Effector memory CD8-positive, alpha-beta T cell (primary cell): ENCODE measurements at regions not wholly inside any gene's neighbourhood (a gene's known extent, or its start where the extent isn't known, plus 50 kb on each side); places are given as distances from the start of the nearest gene placed in this dataset.
A peak's percentile ranks its signal among the peaks of the same experiment; 100 is the strongest.

Experiments used
- ATAC-seq: fragments of 150-1000 bp; cut with Tn5 transposase; replicated peaks from 2 replicates; pipeline ENCODE4 v1.10.0; 2021; ENCODE audit warnings: mild to moderate bottlenecking, moderate library complexity
- DNase-seq, 3 experiments: peaks; one replicate each; pipeline ENCODE4 v3.0.0; 2021
- H3K27ac Mint-ChIP-seq, 2 donors: one replicate each; pipeline ENCODE4 v1.8.0; 2022; ENCODE audit warnings: mild to moderate bottlenecking in 2 of 2, mixed read lengths in 2 of 2, moderate library complexity in 2 of 2
- H3K27me3 Mint-ChIP-seq, 2 donors: one replicate each; pipeline ENCODE4 v1.8.0; 2022; ENCODE audit warnings: mixed read lengths in 2 of 2
- H3K36me3 Mint-ChIP-seq: one replicate; pipeline ENCODE4 v1.8.0; 2022; ENCODE audit warnings: mild to moderate bottlenecking, moderate library complexity, mixed read lengths; ENCODE audit not compliant: insufficient read depth
- H3K4me1 Mint-ChIP-seq, 2 donors: one replicate each; pipeline ENCODE4 v1.8.0; 2022; ENCODE audit warnings: low read depth in 2 of 2, mixed read lengths in 2 of 2
- H3K4me3 Mint-ChIP-seq, 2 donors: one replicate each; pipeline ENCODE4 v1.8.0; 2022; ENCODE audit warnings: mild to moderate bottlenecking in 2 of 2, mixed read lengths in 2 of 2, moderate library complexity in 2 of 2
- H3K9me3 Mint-ChIP-seq, 2 donors: one replicate each; pipeline ENCODE4 v1.8.0; 2022; ENCODE audit warnings: mixed read lengths in 2 of 2

- Mint-ChIP-seq H3K36me3 (peaks cover 2% of the 10 kb centered on the region), H3K27ac (no peak overlapping the region), H3K9me3 (no peaks in the 10 kb centered on the region), H3K4me1 (peaks cover 8 to 10% of the 10 kb centered on the region in 2 donors), H3K4me3 (no peak overlapping the region), H3K27me3 (no peaks in the 10 kb centered on the region)
- no peak for DNase-seq
- ATAC-seq = no peak
Measured at GRCh38 chr10:4058514-4059029, 273.6 kb upstream of the KLF6 start.

- H3K27me3 Mint-ChIP-seq = no peaks in the 10 kb centered on the region
- H3K4me1 Mint-ChIP-seq = peaks cover 8 to 10% of the 10 kb centered on the region in 2 donors
- ATAC-seq = no peak
- peaks cover 2% of the 10 kb centered on the region for H3K36me3 Mint-ChIP-seq
- H3K9me3 Mint-ChIP-seq = no peaks in the 10 kb centered on the region
- no peak for DNase-seq
- no peak overlapping the region for H3K4me3 Mint-ChIP-seq
- no peak overlapping the region for H3K27ac Mint-ChIP-seq
Measured at GRCh38 chr10:4057725-4058513, 272.9 kb upstream of the KLF6 start.

DNA sequence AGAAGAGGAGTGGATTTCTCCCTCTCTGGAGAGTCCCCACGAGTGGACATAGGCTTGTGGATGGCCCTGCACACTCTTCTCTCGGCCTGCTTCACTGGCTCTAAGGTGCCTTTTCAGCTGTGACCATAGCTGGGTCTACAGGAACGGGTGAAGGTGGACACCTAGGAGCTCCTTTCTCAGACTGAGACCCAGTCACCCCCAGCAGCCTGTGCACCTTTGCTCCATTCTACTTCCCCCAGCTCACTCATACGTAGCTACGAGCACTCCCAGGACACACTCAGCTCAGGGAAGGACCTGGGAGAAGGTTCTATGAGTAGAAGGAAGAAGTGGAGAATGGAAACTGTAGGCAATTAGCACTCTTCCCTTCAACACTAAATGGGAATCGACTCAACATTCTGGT, 272.0 kb upstream of the KLF6 start:
- Mint-ChIP-seq H3K4me1 (peaks cover 8 to 10% of the 10 kb centered on the region in 2 donors), H3K27me3 (no peaks in the 10 kb centered on the region), H3K27ac (no peak overlapping the region), H3K4me3 (no peak overlapping the region), H3K36me3 (no peaks in the 10 kb centered on the region), H3K9me3 (no peaks in the 10 kb centered on the region)
- DNase-seq (no peak), ATAC-seq (no peak)

DNA sequence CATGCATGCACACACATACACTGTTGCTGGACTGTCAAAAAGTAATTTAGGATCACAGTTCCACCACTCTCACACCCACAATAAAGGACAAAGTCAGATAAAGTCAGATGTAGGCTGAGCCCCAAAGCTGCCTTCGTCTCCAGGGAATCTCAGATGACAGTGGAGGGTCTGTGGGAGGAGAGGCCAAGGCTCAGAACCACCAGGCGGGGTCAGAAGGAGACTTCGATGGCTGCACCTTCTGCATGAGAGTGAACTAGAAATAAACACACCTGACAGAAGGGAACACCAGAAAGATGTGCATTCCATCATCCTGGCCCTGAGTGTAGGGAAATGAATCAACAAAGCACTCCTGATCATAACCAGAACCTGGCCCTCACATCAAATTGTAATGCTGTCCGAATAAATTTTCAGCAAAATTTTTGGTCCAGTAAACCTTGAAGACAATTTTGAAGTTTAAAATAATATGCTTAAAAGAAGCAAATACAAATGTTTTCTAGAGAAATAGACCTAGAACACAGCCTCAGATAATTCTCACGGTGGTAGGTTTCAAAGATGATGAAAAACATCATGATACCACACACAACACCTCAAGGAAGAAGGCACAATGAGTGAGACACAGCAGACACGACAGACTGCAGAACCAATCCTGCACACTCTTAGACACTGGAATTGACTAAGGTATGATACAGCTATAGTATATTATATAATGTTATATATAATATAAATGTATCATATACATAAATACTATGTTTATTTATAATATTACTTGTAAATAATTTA, 269.8 kb upstream of the KLF6 start:
- Mint-ChIP-seq H3K4me3 (no peak overlapping the region), H3K27ac (no peak overlapping the region), H3K27me3 (peaks cover 0 to 8% of the 10 kb centered on the region in 2 donors), H3K9me3 (no peaks in the 10 kb centered on the region), H3K4me1 (peaks cover 5 to 11% of the 10 kb centered on the region in 2 donors), H3K36me3 (no peaks in the 10 kb centered on the region)
- no peak for ATAC-seq
- DNase-seq = no peak

GRCh38 chr10:4053940-4054339, 268.9 kb upstream of the KLF6 start:
- Mint-ChIP-seq H3K27me3 (peaks cover 0 to 8% of the 10 kb centered on the region in 2 donors), H3K4me1 (peaks cover 2 to 8% of the 10 kb centered on the region in 2 donors), H3K4me3 (no peak overlapping the region), H3K9me3 (no peaks in the 10 kb centered on the region), H3K27ac (no peak overlapping the region), H3K36me3 (no peaks in the 10 kb centered on the region)
- ATAC-seq (no peak), DNase-seq (no peak)

GRCh38 chr10:4051641-4052151, 266.7 kb upstream of the KLF6 start:
- peak overlapping the region in 1 of 2 donors; percentile 41 for H3K4me3 Mint-ChIP-seq
- no peaks in the 10 kb centered on the region for H3K36me3 Mint-ChIP-seq
- ATAC-seq = no peak
- no peak for DNase-seq
- no peaks in the 10 kb centered on the region for H3K9me3 Mint-ChIP-seq
- H3K27me3 Mint-ChIP-seq = peaks cover 0 to 8% of the 10 kb centered on the region in 2 donors
- H3K4me1 Mint-ChIP-seq = peaks cover 4 to 8% of the 10 kb centered on the region in 2 donors
- no peak overlapping the region for H3K27ac Mint-ChIP-seq

GRCh38 chr10:4051011-4051640, 266.1 kb upstream of the KLF6 start:
- Mint-ChIP-seq H3K9me3 (no peaks in the 10 kb centered on the region), H3K27me3 (peaks cover 0 to 8% of the 10 kb centered on the region in 2 donors), H3K36me3 (no peaks in the 10 kb centered on the region), H3K27ac (peak overlapping the region in 1 of 2 donors; percentile 32), H3K4me3 (peak overlapping the region in 1 of 2 donors; percentile 41), H3K4me1 (peaks cover 4 to 8% of the 10 kb centered on the region in 2 donors)
- ATAC-seq (no peak), DNase-seq (no peak)

DNA sequence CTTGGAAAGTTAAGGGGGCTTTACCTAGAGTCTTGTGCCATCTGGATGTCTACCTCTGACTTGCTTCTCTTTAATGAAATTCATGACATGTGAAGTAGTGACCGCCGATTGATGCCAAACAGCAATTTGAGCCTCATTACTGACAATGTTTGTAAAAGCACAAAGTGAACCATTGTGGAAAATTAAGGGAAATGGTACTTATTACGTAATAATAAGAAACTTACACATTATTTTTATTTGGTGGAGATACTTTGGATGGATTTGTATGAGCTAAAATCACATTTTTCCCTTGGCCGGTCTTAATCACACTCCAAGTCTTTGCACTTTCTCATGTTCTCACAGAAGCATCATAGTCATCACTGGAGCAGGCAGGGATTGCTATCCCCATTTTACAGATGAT, 265.1 kb upstream of the KLF6 start:
- Mint-ChIP-seq H3K27ac (no peak overlapping the region), H3K9me3 (no peaks in the 10 kb centered on the region), H3K4me1 (peaks cover 4 to 8% of the 10 kb centered on the region in 2 donors), H3K36me3 (no peaks in the 10 kb centered on the region), H3K4me3 (no peak overlapping the region), H3K27me3 (peaks cover 0 to 8% of the 10 kb centered on the region in 2 donors)
- ATAC-seq = no peak
- no peak for DNase-seq

GRCh38 chr10:4049348-4049747, 264.3 kb upstream of the KLF6 start:
- Mint-ChIP-seq H3K4me3 (no peak overlapping the region), H3K27me3 (peaks cover 0 to 8% of the 10 kb centered on the region in 2 donors), H3K36me3 (no peaks in the 10 kb centered on the region), H3K27ac (no peak overlapping the region), H3K4me1 (peaks cover 4 to 8% of the 10 kb centered on the region in 2 donors), H3K9me3 (no peaks in the 10 kb centered on the region)
- no peak for ATAC-seq
- no peak for DNase-seq

- H3K27ac Mint-ChIP-seq = no peak overlapping the region
- H3K9me3 Mint-ChIP-seq = no peaks in the 10 kb centered on the region
- no peaks in the 10 kb centered on the region for H3K36me3 Mint-ChIP-seq
- peaks cover 4 to 8% of the 10 kb centered on the region in 2 donors for H3K4me1 Mint-ChIP-seq
- DNase-seq = no peak
- H3K27me3 Mint-ChIP-seq = peaks cover 0 to 8% of the 10 kb centered on the region in 2 donors
- ATAC-seq = no peak
- no peak overlapping the region for H3K4me3 Mint-ChIP-seq
Measured at GRCh38 chr10:4048236-4048864, 263.3 kb upstream of the KLF6 start.

DNA sequence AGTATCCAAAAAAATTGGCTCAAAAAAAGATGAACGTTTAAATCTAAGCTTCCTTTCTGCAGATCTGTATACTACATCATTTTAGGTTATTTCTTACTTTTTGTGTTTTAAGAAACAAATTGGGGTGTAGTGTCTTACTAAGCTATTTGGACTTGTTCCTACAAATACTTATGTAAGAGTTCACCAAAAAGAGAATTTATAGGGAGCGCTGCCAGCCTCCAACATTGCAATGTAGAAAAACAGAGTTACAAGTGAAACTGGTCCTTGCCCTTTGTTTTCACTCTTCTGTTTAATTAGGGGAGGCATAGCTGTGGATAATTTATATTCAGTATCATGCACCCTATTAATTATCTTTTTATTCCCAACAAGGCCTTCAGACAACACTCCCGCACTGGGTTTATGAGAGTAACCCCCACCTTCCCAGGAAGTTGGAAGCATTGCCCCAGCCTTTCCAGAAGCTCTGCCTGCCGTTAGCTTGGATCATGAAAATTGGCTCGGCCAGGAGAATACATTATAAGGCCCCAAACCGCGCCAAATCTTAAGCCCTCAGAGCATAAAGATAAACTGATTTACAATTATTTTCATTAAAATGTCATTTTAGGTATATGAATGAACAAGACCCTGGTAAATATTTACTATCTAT, 261.8 kb upstream of the KLF6 start:
- H3K9me3 Mint-ChIP-seq = peaks cover 0 to 10% of the 10 kb centered on the region in 2 donors
- peaks cover 0 to 8% of the 10 kb centered on the region in 2 donors for H3K27me3 Mint-ChIP-seq
- ATAC-seq (no peak), DNase-seq (no peak)
- peaks cover 4 to 8% of the 10 kb centered on the region in 2 donors for H3K4me1 Mint-ChIP-seq
- no peak overlapping the region for H3K4me3 Mint-ChIP-seq
- H3K36me3 Mint-ChIP-seq = no peaks in the 10 kb centered on the region
- no peak overlapping the region for H3K27ac Mint-ChIP-seq

- no peak for DNase-seq
- Mint-ChIP-seq H3K9me3 (peaks cover 0 to 15% of the 10 kb centered on the region in 2 donors), H3K27me3 (no peaks in the 10 kb centered on the region), H3K4me3 (no peak overlapping the region), H3K36me3 (no peaks in the 10 kb centered on the region), H3K27ac (no peak overlapping the region), H3K4me1 (peaks cover under 1 to 1% of the 10 kb centered on the region in 2 donors)
- ATAC-seq = no peak
Measured at GRCh38 chr10:4046030-4046429, 261.0 kb upstream of the KLF6 start.
